ENCODE measurements at regions not wholly inside any gene's neighbourhood (a gene's known extent, or its start where the extent isn't known, plus 50 kb on each side); places are given as distances from the start of the nearest gene placed in this dataset.
"Not testable (repeated sequence)": the region's sequence is repeated elsewhere in the genome, so short reads cannot be mapped to it uniquely, and the experiment has no call there.

DNA sequence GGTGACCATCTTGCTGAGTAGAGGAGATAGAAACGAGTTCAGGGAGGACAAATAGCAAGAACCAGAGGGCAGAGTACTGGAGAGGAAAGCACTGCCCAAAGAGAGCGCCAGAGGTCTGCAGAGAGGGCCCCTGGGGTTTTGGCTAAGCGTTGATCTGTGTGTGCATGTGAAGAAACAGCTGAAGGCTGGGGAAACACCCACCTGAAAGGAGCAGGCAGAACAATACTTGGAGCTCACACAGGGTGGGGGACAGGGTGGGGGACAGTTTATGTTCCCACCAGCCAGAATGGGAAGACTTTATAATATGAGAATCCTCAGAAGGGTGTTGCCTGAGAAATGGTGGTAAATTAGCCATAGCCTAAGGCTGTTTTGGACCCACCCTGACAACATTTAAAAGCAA, 200.4 kb downstream of the NPIPB11 start:
- H3K36me3 ChIP-seq (ENCODE audit: control insufficient read depth, insufficient read depth, low read length); intact Hi-C loops (cut with micrococcal nuclease); BruUV-seq (replicated peaks); H2AFZ ChIP-seq (ENCODE audit: low read depth, low read length); in situ Hi-C loops (cut with MboI); H3K27ac ChIP-seq (ENCODE audit: extremely low read depth, low read depth, low read length); H3K4me1 ChIP-seq (replicated peaks in 1 of 2; ENCODE audit: control insufficient read depth in 2 of 2, insufficient read depth in 2 of 2, low read length in 2 of 2); H4K20me1 ChIP-seq (replicated peaks; ENCODE audit: control insufficient read depth, insufficient read depth, low read length); H3K79me2 ChIP-seq (ENCODE audit: control insufficient read depth, insufficient read depth, low read length); H3K9me3 ChIP-seq (replicated peaks; ENCODE audit: control insufficient read depth, insufficient read depth, low read depth, low read length); CTCF ChIA-PET (ENCODE audit: low intra/inter-chr PET ratio); H3K9me1 ChIP-seq (ENCODE audit: control insufficient read depth, insufficient read depth, low read length); H3K4me3 ChIP-seq; H3K4me2 ChIP-seq (ENCODE audit: insufficient read depth, low read length); ATAC-seq; FAIRE-seq; H3K9ac ChIP-seq (ENCODE audit: insufficient read depth in 1 of 2, low read depth in 2 of 2, low read length in 2 of 2); DNase-seq (ENCODE audit: extremely low read depth in 1 of 4, low spot score in 3 of 4): not testable (repeated sequence)
- POLR2A ChIA-PET, result interaction anchor here (0.7 kb wide), 1 partner anchor 85 kb away, joined by 3 read pairs; no protein-coding TSS in a partner anchor
- H3K27me3 ChIP-seq (ENCODE audit: control insufficient read depth in 2 of 2, insufficient read depth in 2 of 2, low read length in 2 of 2), result peaks cover 5 to 10% of the 10 kb centered on the region in 2 experiments; a peak in 3 of 5 replicates
- WGBS (ENCODE audit: insufficient coverage, low coverage, missing lambda C conversion rate), result 0% methylated on average over 3 of the region's 3 CpGs

DNA sequence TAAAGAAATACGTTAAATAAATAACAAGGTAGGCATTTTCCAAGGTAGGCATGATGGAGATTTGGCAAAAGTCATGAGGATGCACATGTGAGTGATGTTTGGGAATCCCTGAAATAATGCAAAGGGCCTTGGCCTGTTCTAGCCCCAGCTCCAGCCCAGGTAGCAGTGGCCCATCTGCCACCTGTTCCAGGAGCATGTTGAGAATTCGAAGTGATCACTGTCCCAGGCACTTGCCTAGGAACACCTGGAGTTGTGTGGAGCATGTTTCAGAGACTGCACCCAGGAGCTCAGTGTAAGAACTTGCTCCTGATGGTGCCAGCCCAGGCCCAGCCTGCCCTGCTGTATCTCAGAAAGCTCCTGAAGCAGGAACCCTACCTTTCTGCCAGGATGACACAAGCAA, 201.4 kb downstream of the NPIPB11 start:
- H3K79me2 ChIP-seq (ENCODE audit: control insufficient read depth, insufficient read depth, low read length); H3K9me3 ChIP-seq (replicated peaks; ENCODE audit: control insufficient read depth, insufficient read depth, low read depth, low read length); ATAC-seq; POLR2A ChIA-PET; H3K4me3 ChIP-seq; intact Hi-C loops (cut with micrococcal nuclease); H4K20me1 ChIP-seq (replicated peaks; ENCODE audit: control insufficient read depth, insufficient read depth, low read length); H3K9me1 ChIP-seq (ENCODE audit: control insufficient read depth, insufficient read depth, low read length); DNase-seq (ENCODE audit: extremely low read depth in 1 of 4, low spot score in 3 of 4); H3K4me1 ChIP-seq (replicated peaks in 1 of 2; ENCODE audit: control insufficient read depth in 2 of 2, insufficient read depth in 2 of 2, low read length in 2 of 2); H3K9ac ChIP-seq (ENCODE audit: insufficient read depth in 1 of 2, low read depth in 2 of 2, low read length in 2 of 2); CTCF ChIA-PET (ENCODE audit: low intra/inter-chr PET ratio); H3K27ac ChIP-seq (ENCODE audit: extremely low read depth, low read depth, low read length); in situ Hi-C loops (cut with MboI); BruUV-seq (replicated peaks); H3K36me3 ChIP-seq (ENCODE audit: control insufficient read depth, insufficient read depth, low read length); FAIRE-seq; H3K4me2 ChIP-seq (ENCODE audit: insufficient read depth, low read length); H2AFZ ChIP-seq (ENCODE audit: low read depth, low read length): not testable (repeated sequence)
- H3K27me3 ChIP-seq (ENCODE audit: control insufficient read depth in 2 of 2, insufficient read depth in 2 of 2, low read length in 2 of 2), result peaks cover 5 to 10% of the 10 kb centered on the region in 2 experiments; a peak in 3 of 5 replicates
- 8% methylated on average over 2 of the region's 2 CpGs for WGBS (ENCODE audit: insufficient coverage, low coverage, missing lambda C conversion rate)

Measured in K562 (cell line).